DND-41 (cell line): ENCODE measurements at regions not wholly inside any gene's neighbourhood (a gene's known extent, or its start where the extent isn't known, plus 50 kb on each side); places are given as distances from the start of the nearest gene placed in this dataset.

Source experiments
- ATAC-seq: fragments of 200-7000 bp; cut with Tn5 transposase; 3 replicates; pipeline ENCODE4 v1.9.1; 2021; ENCODE audit warnings: low read depth; ENCODE audit not compliant: insufficient read depth
- DNase-seq: peaks from one replicate; pipeline ENCODE4 v3.0.0-alpha.2; 2020
- H2AFZ ChIP-seq: 2 replicates; pipeline ENCODE4 v1.6.0; 2012; ENCODE audit warnings: low read depth, low read length
- H3K27ac ChIP-seq: 2 replicates; pipeline ENCODE4 v1.5.1; 2012; ENCODE audit warnings: low read length, inconsistent platforms
- H3K27me3 ChIP-seq: fragments of 200-600 bp; sonication (generic); 2 replicates; pipeline ENCODE4 v1.6.0; 2012; ENCODE audit warnings: low read length, mild to moderate bottlenecking, inconsistent platforms; ENCODE audit not compliant: insufficient read depth, poor library complexity
- H3K36me3 ChIP-seq: 2 replicates; pipeline ENCODE4 v1.5.1; 2012; ENCODE audit warnings: low read length, inconsistent platforms; ENCODE audit not compliant: insufficient read depth
- H3K4me1 ChIP-seq: 2 replicates; pipeline ENCODE4 v1.5.1; 2012; ENCODE audit warnings: mild to moderate bottlenecking, low read length; ENCODE audit not compliant: insufficient read depth
- H3K4me2 ChIP-seq: 2 replicates; pipeline ENCODE4 v1.6.0; 2012; ENCODE audit warnings: mild to moderate bottlenecking, moderate library complexity, low read length, inconsistent platforms; ENCODE audit not compliant: insufficient read depth
- H3K4me3 ChIP-seq, 2 experiments: fragments of 200-600 bp in 1 of 2; shearing (Covaris generic) in 1 of 2; 2 replicates each; pipeline ENCODE4 v1.5.1; 2012 to 2016; ENCODE audit warnings: inconsistent platforms in 2 of 2, low read length in 2 of 2, mild to moderate bottlenecking in 2 of 2, low read depth in 1 of 2, moderate library complexity in 1 of 2
- H3K79me2 ChIP-seq: 2 replicates; pipeline ENCODE4 v1.6.0; 2012; ENCODE audit warnings: low read length, inconsistent platforms; ENCODE audit not compliant: insufficient read depth
- H3K9ac ChIP-seq: 2 replicates; pipeline ENCODE4 v1.6.0; 2012; ENCODE audit warnings: low read depth, mild to moderate bottlenecking, inconsistent platforms, low read length, moderate library complexity
- H3K9me3 ChIP-seq: 2 replicates; pipeline ENCODE4 v1.5.1; 2012; ENCODE audit warnings: low read length, moderate library complexity, mild to moderate bottlenecking, inconsistent platforms; ENCODE audit not compliant: insufficient read depth, severe bottlenecking
- H4K20me1 ChIP-seq: 2 replicates; pipeline ENCODE4 v1.6.0; 2012; ENCODE audit warnings: low read length; ENCODE audit not compliant: insufficient read depth
- EZH2 ChIP-seq: IDR thresholded peaks from 3 replicates; pipeline ENCODE4 v1.6.1; 2012; ENCODE audit warnings: borderline replicate concordance, low read depth, mild to moderate bottlenecking, moderate library complexity, low read length, inconsistent platforms; ENCODE audit not compliant: severe bottlenecking
- TF ChIP-seq, protein P1 (sequence below): IDR thresholded peaks from 2 replicates; pipeline ENCODE4 v1.5.1; 2012; ENCODE audit warnings: borderline replicate concordance, low read length, moderate library complexity, mild to moderate bottlenecking; ENCODE audit not compliant: poor library complexity, severe bottlenecking; ENCODE audit errors: extremely low read depth

- TF ChIP-seq EZH2: no peak
- TF ChIP-seq, protein P1, sequence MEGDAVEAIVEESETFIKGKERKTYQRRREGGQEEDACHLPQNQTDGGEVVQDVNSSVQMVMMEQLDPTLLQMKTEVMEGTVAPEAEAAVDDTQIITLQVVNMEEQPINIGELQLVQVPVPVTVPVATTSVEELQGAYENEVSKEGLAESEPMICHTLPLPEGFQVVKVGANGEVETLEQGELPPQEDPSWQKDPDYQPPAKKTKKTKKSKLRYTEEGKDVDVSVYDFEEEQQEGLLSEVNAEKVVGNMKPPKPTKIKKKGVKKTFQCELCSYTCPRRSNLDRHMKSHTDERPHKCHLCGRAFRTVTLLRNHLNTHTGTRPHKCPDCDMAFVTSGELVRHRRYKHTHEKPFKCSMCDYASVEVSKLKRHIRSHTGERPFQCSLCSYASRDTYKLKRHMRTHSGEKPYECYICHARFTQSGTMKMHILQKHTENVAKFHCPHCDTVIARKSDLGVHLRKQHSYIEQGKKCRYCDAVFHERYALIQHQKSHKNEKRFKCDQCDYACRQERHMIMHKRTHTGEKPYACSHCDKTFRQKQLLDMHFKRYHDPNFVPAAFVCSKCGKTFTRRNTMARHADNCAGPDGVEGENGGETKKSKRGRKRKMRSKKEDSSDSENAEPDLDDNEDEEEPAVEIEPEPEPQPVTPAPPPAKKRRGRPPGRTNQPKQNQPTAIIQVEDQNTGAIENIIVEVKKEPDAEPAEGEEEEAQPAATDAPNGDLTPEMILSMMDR: no peak
- Histone ChIP-seq H3K9ac (no peak overlapping the region), H3K4me1 (no peaks in the 10 kb centered on the region), H3K79me2 (no peaks in the 10 kb centered on the region), H3K27ac (no peak overlapping the region), H3K27me3 (no peaks in the 10 kb centered on the region), H3K4me2 (no peak overlapping the region), H4K20me1 (no peaks in the 10 kb centered on the region), H3K4me3 (no peak overlapping the region), H2AFZ (no peak overlapping the region), H3K9me3 (no peaks in the 10 kb centered on the region), H3K36me3 (no peaks in the 10 kb centered on the region)
- ATAC-seq: no peak
- no peak for DNase-seq
Observed at GRCh38 chr18:67961701-67962440, 445.4 kb upstream of the DSEL start.

GRCh38 chr18:67957684-67958083 is 441.2 kb upstream of the DSEL start:
- ATAC-seq: no peak
- H3K79me2 ChIP-seq: no peaks in the 10 kb centered on the region
- no peak for DNase-seq
- no peaks in the 10 kb centered on the region for H3K4me1 ChIP-seq
- H3K36me3 ChIP-seq: no peaks in the 10 kb centered on the region
- H3K27me3 ChIP-seq: no peaks in the 10 kb centered on the region
- H3K27ac ChIP-seq: no peak overlapping the region
- H3K9ac ChIP-seq: no peak overlapping the region
- no peak overlapping the region for H3K4me2 ChIP-seq
- TF ChIP-seq EZH2: no peak
- TF ChIP-seq, protein P1: no peak
- H4K20me1 ChIP-seq: no peaks in the 10 kb centered on the region
- no peak overlapping the region for H3K4me3 ChIP-seq
- no peaks in the 10 kb centered on the region for H3K9me3 ChIP-seq
- no peak overlapping the region for H2AFZ ChIP-seq

DNA sequence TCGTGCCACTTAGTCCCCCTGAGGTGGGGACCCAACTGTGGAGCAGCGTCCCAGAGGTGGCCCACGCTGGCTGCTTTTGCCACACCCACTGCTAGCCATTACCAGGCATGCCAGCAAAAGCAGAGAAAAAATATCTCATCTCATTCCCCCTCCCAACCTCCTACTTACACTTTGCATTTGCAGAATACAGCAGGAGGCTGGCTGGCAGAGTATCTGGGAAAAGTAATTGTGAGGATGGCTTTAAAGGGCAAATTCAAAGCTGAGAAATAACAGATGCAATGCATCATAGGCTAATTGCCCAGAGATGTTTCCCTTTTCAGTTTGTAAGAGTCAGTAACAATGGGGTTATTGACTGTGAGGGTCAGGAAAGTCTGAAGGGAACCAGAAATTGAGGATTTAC is 438.1 kb upstream of the DSEL start:
- TF ChIP-seq, protein P1: no peak
- no peak for TF ChIP-seq EZH2
- DNase-seq (no peak), ATAC-seq (no peak)
- H3K4me3 ChIP-seq: no peak overlapping the region
- H3K4me2 ChIP-seq: no peak overlapping the region
- no peaks in the 10 kb centered on the region for H3K79me2 ChIP-seq
- H2AFZ ChIP-seq: no peak overlapping the region
- H3K4me1 ChIP-seq: no peaks in the 10 kb centered on the region
- H3K9ac ChIP-seq: no peak overlapping the region
- H3K9me3 ChIP-seq: no peaks in the 10 kb centered on the region
- H3K27ac ChIP-seq: no peak overlapping the region
- no peaks in the 10 kb centered on the region for H4K20me1 ChIP-seq
- H3K27me3 ChIP-seq: no peaks in the 10 kb centered on the region
- no peaks in the 10 kb centered on the region for H3K36me3 ChIP-seq

DNA sequence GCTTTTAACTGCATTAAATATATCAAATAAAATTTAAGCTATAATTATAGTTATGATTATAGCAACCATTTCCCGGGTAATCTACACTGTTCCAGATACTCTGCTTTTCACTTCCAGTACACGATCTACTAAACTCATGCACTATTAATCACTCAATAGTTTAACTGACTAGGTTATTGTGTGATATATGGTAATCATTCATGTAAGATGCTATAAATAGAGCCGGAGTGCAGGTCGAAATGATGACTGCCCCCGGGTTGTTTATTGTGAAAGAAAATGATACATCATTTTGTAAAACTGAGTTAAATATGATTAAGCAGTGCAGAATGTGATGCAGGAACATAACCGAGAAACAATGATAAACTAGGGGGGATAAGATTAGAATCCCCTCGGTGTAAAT is 434.6 kb upstream of the DSEL start:
- Histone ChIP-seq H2AFZ (no peak overlapping the region), H3K9me3 (no peaks in the 10 kb centered on the region), H3K9ac (no peak overlapping the region), H3K79me2 (no peaks in the 10 kb centered on the region), H3K4me1 (no peaks in the 10 kb centered on the region), H3K4me3 (no peak overlapping the region), H3K27me3 (no peaks in the 10 kb centered on the region), H4K20me1 (no peaks in the 10 kb centered on the region), H3K27ac (no peak overlapping the region), H3K4me2 (no peak overlapping the region), H3K36me3 (no peaks in the 10 kb centered on the region)
- ATAC-seq (no peak), DNase-seq (no peak)
- no peak for TF ChIP-seq EZH2
- TF ChIP-seq, protein P1: no peak
